GM12878 (cell line): ENCODE measurements at regions not wholly inside any gene's neighbourhood (a gene's known extent, or its start where the extent isn't known, plus 50 kb on each side); places are given as distances from the start of the nearest gene placed in this dataset.

Source experiments
- CTCF ChIP-seq, 3 experiments: IDR thresholded peaks in 2 of 3; conservative IDR thresholded peaks in 1 of 3; 2 replicates each; pipeline ENCODE4 v1.5.1; 2011; ENCODE audit warnings: low read depth in 3 of 3, low read length in 3 of 3, mild to moderate bottlenecking in 3 of 3, control low read depth in 2 of 3, moderate library complexity in 2 of 3, inconsistent platforms in 1 of 3, mixed read lengths in 1 of 3; ENCODE audit not compliant: control insufficient read depth in 2 of 3, insufficient read depth in 1 of 3; ENCODE audit errors: extremely low read depth in 1 of 3
- EP300 ChIP-seq, 2 experiments: fragments of 150-350 bp in 1 of 2; IDR thresholded peaks; 2 replicates each; pipeline ENCODE4 v1.6.1; 2011 to 2012; ENCODE audit warnings: low read depth in 2 of 2, low read length in 2 of 2, borderline replicate concordance in 1 of 2, improper control_type of control experiment in 1 of 2, inconsistent platforms in 1 of 2; ENCODE audit not compliant: control insufficient read depth in 1 of 2

GRCh38 chr2:221741496-221742211 lies 169.6 kb upstream of the EPHA4 start:
- TF ChIP-seq CTCF (IDR thresholded peaks at IDR 0.05 in 2 of 3, conservative IDR thresholded peaks at IDR 0.05 in 1 of 3; ENCODE audit: control insufficient read depth in 2 of 3, extremely low read depth in 1 of 3, insufficient read depth in 1 of 3, low read depth in 3 of 3, low read length in 3 of 3): no peak
- no peak for TF ChIP-seq EP300 (IDR thresholded peaks at IDR 0.05; ENCODE audit: borderline replicate concordance in 1 of 2, control insufficient read depth in 1 of 2, low read depth in 2 of 2, low read length in 2 of 2)
